HUES64 (cell line): ENCODE measurements at regions not wholly inside any gene's neighbourhood (a gene's known extent, or its start where the extent isn't known, plus 50 kb on each side); places are given as distances from the start of the nearest gene placed in this dataset.

ENCODE experiments used
- H3K27ac ChIP-seq: 2 replicates; pipeline ENCODE4 v1.7.0; 2013; ENCODE audit warnings: low read depth, low read length, inconsistent platforms
- H3K27me3 ChIP-seq: 2 replicates; pipeline ENCODE4 v1.6.1; 2013; ENCODE audit warnings: mild to moderate bottlenecking, low read length; ENCODE audit not compliant: insufficient read depth
- H3K36me3 ChIP-seq: 2 replicates; pipeline ENCODE4 v1.6.1; 2013; ENCODE audit warnings: mild to moderate bottlenecking, low read length; ENCODE audit not compliant: insufficient read depth
- H3K4me1 ChIP-seq: 2 replicates; pipeline ENCODE4 v1.6.1; 2013; ENCODE audit warnings: mild to moderate bottlenecking, low read length, moderate library complexity; ENCODE audit not compliant: insufficient read depth
- H3K4me3 ChIP-seq: 2 replicates; pipeline ENCODE4 v1.5.1; 2013; ENCODE audit warnings: mild to moderate bottlenecking, low read length, moderate library complexity
- H3K9ac ChIP-seq: 2 replicates; pipeline ENCODE4 v1.6.1; 2013; ENCODE audit warnings: mild to moderate bottlenecking, low read depth, low read length
- H3K9me3 ChIP-seq: 2 replicates; pipeline ENCODE4 v1.6.1; 2013; ENCODE audit warnings: low read depth, low read length; ENCODE audit not compliant: insufficient read depth
- WGBS: fragments of 150-250, 120-280 bp; methylation state at CpG from one replicate; pipeline ENCODE4 v1.1.7; 2013; ENCODE audit warnings: missing lambda C conversion rate; 5-methylcytosine and 5-hydroxymethylcytosine counted together

DNA sequence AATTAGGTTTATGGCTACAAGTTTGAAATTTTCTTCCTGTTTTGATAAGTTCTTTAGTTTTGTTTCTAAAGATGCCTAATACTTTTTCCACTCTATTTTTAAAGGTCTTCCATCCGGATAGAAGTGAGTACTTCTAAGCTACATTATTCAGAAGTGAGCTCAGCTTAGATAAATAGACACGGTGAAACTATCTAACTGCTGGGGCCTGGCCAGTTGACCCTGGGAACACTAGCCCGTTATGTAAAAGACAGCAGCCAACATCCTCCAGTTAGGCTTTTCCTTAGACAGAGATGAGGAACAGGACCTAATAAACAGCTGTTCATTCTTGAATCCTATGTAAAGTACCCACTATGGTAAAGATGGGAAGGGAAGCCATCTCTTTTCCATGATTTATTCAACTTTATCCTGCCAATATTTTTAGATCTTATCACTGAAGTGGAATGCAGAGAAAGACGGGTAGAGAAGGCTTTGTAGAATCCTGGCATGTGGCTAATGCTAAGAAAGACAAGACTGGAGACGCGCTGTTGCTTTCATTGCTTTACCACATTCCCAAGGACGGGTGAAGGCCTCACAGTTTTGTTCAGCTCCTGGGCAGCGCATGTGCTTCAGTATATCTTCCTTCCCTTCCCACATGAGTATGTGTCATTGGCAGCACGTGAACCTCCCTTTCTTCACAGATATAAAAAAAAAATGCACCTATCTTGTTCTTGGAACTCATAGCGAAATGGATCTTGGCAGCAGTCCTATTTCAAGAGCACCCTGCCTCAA, 340.0 kb upstream of the MEOX2 start:
- H3K9ac ChIP-seq: no peak overlapping the region
- H3K9me3 ChIP-seq: no peaks in the 10 kb centered on the region
- H3K4me3 ChIP-seq: no peak overlapping the region
- WGBS: 91% methylated on average over 10 of the region's 10 CpGs
- no peak overlapping the region for H3K27ac ChIP-seq
- peaks cover 4% of the 10 kb centered on the region; the same call in 1 of the 2 replicates for H3K4me1 ChIP-seq
- no peaks in the 10 kb centered on the region for H3K36me3 ChIP-seq
- H3K27me3 ChIP-seq: no peaks in the 10 kb centered on the region

DNA sequence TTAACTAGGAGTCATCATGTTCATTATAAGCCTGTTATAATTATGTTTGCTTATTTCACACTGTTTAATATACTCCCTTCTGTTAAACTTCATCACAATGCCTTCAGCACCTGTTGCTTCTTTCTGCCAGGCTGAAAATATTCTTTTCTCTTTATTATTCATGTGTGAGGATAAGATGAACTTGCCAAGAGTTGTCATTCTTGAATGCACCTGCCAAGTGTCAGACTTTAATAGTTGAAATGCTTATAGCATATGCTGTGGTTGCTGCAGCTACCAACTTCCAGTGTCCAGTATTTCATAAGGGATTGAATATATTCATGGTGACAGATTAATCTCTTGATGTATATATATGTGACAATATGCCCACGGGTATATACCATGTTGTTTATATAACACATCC, 339.2 kb upstream of the MEOX2 start:
- Histone ChIP-seq H3K4me3 (no peak overlapping the region), H3K9ac (no peak overlapping the region), H3K36me3 (no peaks in the 10 kb centered on the region), H3K27ac (no peak overlapping the region), H3K9me3 (no peaks in the 10 kb centered on the region), H3K27me3 (no peaks in the 10 kb centered on the region), H3K4me1 (peaks cover 4% of the 10 kb centered on the region; the same call in 1 of the 2 replicates)
- 100% methylated on average over 1 of the region's 1 CpG for WGBS

DNA sequence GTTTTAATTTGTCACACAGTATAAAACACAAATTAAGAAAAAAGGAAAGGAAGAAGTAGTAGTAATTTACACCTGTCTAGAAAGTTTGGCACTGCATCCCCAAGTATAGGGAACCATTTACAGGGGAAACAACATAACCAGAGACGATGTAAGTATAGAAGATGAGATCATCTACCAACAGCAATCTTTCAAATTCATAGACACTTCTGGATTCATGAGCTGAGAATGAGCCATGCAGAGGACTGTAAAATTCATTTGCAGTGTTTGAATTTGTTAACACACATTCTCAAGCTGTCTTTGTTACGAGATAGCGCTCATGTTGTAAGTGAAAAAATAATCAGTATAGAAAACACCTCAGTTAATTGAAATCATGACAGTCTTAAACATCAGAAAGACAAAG, 337.0 kb upstream of the MEOX2 start:
- Histone ChIP-seq H3K27ac (no peak overlapping the region), H3K4me1 (peaks cover 4% of the 10 kb centered on the region; the same call in 1 of the 2 replicates), H3K36me3 (no peaks in the 10 kb centered on the region), H3K27me3 (no peaks in the 10 kb centered on the region), H3K4me3 (no peak overlapping the region), H3K9me3 (no peaks in the 10 kb centered on the region), H3K9ac (no peak overlapping the region)
- 100% methylated on average over 1 of the region's 3 CpGs for WGBS

DNA sequence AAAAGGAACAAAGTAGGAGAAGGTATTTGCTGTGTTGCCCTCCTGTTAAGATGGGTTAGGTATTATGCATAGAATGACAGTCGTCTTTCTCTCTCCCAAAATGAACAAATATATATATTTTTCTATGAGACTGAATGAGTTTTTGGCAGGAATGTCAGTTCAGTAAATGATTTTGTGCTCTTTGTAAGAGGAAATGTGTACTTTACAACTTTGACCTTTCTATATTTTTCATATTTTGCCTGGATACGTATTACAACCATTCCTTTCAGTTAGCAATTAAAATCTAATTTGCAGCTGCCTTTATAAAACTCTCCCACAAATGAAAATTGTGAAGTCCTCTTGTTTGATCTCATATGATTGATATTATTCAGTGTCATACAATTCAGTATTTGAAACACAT, 336.6 kb upstream of the MEOX2 start:
- H3K27me3 ChIP-seq: no peaks in the 10 kb centered on the region
- no peaks in the 10 kb centered on the region for H3K36me3 ChIP-seq
- H3K9ac ChIP-seq: no peak overlapping the region
- peaks cover 3% of the 10 kb centered on the region; the same call in 1 of the 2 replicates for H3K4me1 ChIP-seq
- 100% methylated on average over 1 of the region's 2 CpGs for WGBS
- no peak overlapping the region for H3K4me3 ChIP-seq
- H3K27ac ChIP-seq: no peak overlapping the region
- H3K9me3 ChIP-seq: no peaks in the 10 kb centered on the region

DNA sequence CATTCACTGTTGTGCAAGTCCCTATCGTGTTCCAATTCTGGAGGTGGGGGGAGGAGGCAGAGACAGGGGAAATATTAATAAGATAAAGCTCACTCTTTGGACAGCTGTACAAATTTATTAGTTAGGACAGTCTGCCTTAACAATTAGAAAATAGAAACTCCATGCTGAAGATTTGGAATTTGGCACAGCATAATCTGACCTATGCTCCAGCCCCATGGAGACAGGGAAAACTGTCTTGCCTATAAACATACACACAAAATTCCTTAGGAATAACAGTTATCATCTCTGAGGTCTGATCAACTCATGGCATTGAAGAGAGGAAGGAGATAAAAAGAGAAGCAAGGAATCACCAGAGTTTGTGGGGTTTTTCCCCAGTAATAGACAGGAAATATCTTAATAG, 335.4 kb upstream of the MEOX2 start:
- H3K36me3 ChIP-seq: no peaks in the 10 kb centered on the region
- no peak overlapping the region for H3K9ac ChIP-seq
- no peaks in the 10 kb centered on the region for H3K4me1 ChIP-seq
- H3K27me3 ChIP-seq: no peaks in the 10 kb centered on the region
- H3K4me3 ChIP-seq: no peak overlapping the region
- H3K27ac ChIP-seq: no peak overlapping the region
- H3K9me3 ChIP-seq: no peaks in the 10 kb centered on the region
- WGBS: no CpG with 5 or more reads among the region's 1 CpG

DNA sequence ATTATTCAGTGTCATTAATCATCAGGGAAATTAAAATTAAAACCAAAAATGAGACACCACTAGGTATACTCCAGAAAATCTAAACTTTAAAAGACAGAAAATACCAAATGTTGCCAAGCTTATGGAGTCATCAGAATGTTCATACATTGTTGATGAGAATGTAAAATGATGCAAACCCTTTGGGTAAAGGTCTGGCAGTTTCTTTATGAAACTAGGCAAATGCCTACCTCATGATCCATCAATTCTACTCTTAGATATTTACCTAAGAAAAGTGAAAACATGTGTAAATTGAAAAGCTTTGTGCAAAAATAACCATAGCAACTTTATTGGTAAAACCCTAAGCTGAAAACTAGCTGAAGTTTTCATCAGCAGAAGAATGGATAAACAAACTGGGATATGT, 329.5 kb upstream of the MEOX2 start:
- Histone ChIP-seq H3K27me3 (no peaks in the 10 kb centered on the region), H3K4me1 (no peaks in the 10 kb centered on the region), H3K9ac (no peak overlapping the region), H3K4me3 (no peak overlapping the region), H3K27ac (no peak overlapping the region), H3K9me3 (no peaks in the 10 kb centered on the region), H3K36me3 (no peaks in the 10 kb centered on the region)

DNA sequence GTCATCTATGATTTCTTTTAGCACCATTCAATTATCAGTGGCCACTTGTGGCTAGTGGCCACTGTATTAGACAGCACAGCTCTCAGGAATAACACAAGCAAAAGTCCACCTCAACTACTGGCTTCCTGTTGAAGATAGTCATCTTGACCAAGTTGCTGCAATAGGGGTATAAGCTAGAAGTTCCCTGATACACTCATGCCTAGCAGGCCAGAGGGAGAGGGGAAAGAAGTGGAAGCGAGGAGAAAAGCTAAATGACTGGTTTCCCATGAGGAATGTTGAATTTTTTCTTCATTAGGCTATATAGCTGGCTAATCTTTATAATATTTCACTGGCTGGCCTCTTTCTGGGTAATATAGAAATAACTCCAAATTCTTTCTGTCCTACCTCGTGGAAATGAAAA, 327.5 kb upstream of the MEOX2 start:
- Histone ChIP-seq H3K9me3 (no peaks in the 10 kb centered on the region), H3K4me3 (no peak overlapping the region), H3K4me1 (no peaks in the 10 kb centered on the region), H3K9ac (no peak overlapping the region), H3K27ac (no peak overlapping the region), H3K36me3 (no peaks in the 10 kb centered on the region), H3K27me3 (no peaks in the 10 kb centered on the region)
- WGBS: 100% methylated on average over 1 of the region's 2 CpGs

DNA sequence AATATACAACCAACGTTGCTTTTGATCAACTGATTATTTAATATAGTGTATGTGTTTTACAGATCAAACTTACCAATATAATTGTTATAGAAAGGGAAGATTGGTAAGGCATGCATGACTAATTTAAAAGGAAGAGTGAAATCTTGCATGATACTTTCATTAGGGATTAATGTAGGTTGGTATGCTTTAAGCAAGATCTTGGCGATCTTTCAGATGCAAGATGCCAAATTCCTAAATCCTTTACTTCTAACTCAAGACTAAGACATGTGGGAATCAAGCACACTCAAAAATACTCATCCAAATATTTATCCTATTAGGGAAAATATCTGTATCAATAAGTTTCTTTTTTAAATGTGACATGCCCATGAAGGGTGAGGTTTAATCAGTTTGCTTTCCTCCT, 321.4 kb upstream of the MEOX2 start:
- Histone ChIP-seq H3K9ac (no peak overlapping the region), H3K9me3 (no peaks in the 10 kb centered on the region), H3K4me3 (no peak overlapping the region), H3K36me3 (no peaks in the 10 kb centered on the region), H3K4me1 (no peaks in the 10 kb centered on the region), H3K27ac (no peak overlapping the region), H3K27me3 (no peaks in the 10 kb centered on the region)
- WGBS: no CpG with 5 or more reads among the region's 2 CpGs

DNA sequence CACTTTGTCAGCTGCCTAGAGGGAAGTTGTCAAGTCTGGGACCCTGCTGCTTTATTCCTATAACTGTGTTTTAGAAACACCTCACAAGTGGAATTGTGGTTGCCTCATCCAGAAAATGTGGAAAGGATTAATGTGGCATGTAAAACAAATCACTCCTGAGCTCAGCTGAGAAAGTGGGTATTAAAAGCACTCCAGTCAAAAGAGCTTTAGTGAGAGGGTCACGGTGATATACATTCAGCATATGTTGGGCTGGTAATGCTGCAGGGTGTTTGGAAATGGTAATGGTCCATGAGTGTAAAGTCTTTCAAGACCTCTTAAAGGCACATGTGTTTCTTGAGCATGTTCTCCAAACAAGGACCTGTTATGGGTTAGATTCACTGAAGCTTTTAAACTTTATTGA, 318.2 kb upstream of the MEOX2 start:
- Histone ChIP-seq H3K27ac (no peak overlapping the region), H3K9me3 (no peaks in the 10 kb centered on the region), H3K9ac (no peak overlapping the region), H3K4me1 (no peaks in the 10 kb centered on the region), H3K4me3 (no peak overlapping the region), H3K36me3 (no peaks in the 10 kb centered on the region), H3K27me3 (no peaks in the 10 kb centered on the region)
- 89% methylated on average over 1 of the region's 1 CpG for WGBS

DNA sequence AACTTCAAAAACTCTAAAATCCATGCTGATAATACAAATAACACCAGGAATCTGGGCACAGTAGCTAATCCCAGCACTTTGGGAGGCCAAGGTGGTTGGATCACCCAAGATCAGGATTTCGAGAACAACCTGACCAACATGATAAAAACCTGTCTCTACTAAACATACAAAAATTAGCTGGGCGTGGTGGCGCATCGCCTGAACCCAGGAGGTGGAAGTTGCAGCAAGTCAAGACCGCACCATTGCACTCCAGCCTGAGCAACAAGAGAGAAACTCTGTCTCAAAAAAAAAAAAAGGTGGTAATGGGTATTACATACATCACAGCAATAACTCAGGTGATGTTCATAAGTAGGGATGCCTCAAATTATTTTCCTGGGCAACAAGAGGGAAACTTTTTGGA, 315.0 kb upstream of the MEOX2 start:
- no peak overlapping the region for H3K4me3 ChIP-seq
- no peak overlapping the region for H3K9ac ChIP-seq
- 95% methylated on average over 5 of the region's 5 CpGs for WGBS
- no peak overlapping the region for H3K27ac ChIP-seq
- no peaks in the 10 kb centered on the region for H3K9me3 ChIP-seq
- H3K36me3 ChIP-seq: no peaks in the 10 kb centered on the region
- no peaks in the 10 kb centered on the region for H3K27me3 ChIP-seq
- no peaks in the 10 kb centered on the region for H3K4me1 ChIP-seq

DNA sequence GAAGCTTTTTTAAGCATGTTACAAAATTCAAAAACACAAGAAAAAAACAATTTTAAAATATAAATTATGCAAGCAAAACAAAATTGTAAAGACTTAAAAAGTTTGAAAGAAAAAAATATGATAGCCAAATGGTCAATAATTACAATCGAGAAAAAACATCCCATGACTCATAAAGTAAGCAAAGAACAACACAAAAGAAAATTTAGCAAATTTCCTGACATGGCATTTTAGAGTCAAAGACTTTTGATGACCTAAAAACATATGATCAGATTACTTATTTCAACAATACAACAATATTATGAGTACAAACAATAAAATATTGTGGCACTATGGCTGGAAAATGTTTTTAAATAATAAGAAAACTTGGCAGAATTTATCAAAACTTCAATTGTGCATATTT, 312.1 kb upstream of the MEOX2 start:
- Histone ChIP-seq H3K27ac (no peak overlapping the region), H3K27me3 (no peaks in the 10 kb centered on the region), H3K9me3 (no peaks in the 10 kb centered on the region), H3K4me1 (no peaks in the 10 kb centered on the region), H3K9ac (no peak overlapping the region), H3K36me3 (no peaks in the 10 kb centered on the region), H3K4me3 (no peak overlapping the region)
- WGBS: 100% methylated on average over 1 of the region's 1 CpG

DNA sequence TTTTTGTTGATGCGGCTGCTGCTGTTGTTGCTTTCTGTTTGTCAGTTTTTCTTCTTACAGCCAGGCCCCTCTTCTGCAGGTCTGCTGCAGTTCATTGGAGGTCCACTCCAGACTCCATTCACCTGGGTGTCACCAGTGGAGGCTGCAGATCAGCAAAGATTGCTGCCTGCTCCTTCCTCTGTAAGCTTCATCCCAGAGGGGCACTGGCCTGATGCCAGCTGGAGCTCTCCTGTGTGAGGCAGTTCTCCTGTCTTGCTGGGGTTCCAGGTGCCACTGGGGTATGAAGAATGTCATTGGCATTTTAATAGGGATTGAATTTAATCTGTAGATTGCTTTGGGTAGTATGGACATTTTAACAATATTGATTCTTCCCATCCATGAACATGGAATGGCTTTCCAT, 308.5 kb upstream of the MEOX2 start:
- no peaks in the 10 kb centered on the region for H3K4me1 ChIP-seq
- no peaks in the 10 kb centered on the region for H3K27me3 ChIP-seq
- H3K27ac ChIP-seq: no peak overlapping the region
- H3K36me3 ChIP-seq: no peaks in the 10 kb centered on the region
- H3K4me3 ChIP-seq: no peak overlapping the region
- no peak overlapping the region for H3K9ac ChIP-seq
- H3K9me3 ChIP-seq: no peaks in the 10 kb centered on the region
- 100% methylated on average over 1 of the region's 1 CpG for WGBS
